M059J (cell line): ENCODE measurements at regions not wholly inside any gene's neighbourhood (a gene's known extent, or its start where the extent isn't known, plus 50 kb on each side); places are given as distances from the start of the nearest gene placed in this dataset.

Source experiments
- DNase-seq: peaks from one replicate; pipeline ENCODE4 v3.0.0-alpha.2; 2012; ENCODE audit warnings: low read depth

GRCh38 chr2:60400462-60401246, 152.8 kb downstream of the BCL11A start:
- DNase-seq = no peak

- no peak for DNase-seq
These were observed 159.0 kb downstream of the BCL11A start for GRCh38 chr2:60394463-60394862.

- DNase-seq = no peak
These were observed 161.6 kb downstream of the BCL11A start for GRCh38 chr2:60391649-60392375.

GRCh38 chr2:60391230-60391629, 162.2 kb downstream of the BCL11A start:
- no peak for DNase-seq

- peak; percentile 2 for DNase-seq
These were observed 167.0 kb downstream of the BCL11A start for GRCh38 chr2:60386436-60386835.

- DNase-seq = peak; percentile 28
These were observed 167.8 kb downstream of the BCL11A start for GRCh38 chr2:60385648-60386047.

GRCh38 chr2:60383401-60384143, 169.9 kb downstream of the BCL11A start:
- no peak for DNase-seq

- DNase-seq = no peak
These were observed 173.0 kb downstream of the BCL11A start for GRCh38 chr2:60380411-60380810.

GRCh38 chr2:60379684-60380083, 173.8 kb downstream of the BCL11A start:
- DNase-seq = no peak

GRCh38 chr2:60379216-60379615, 174.2 kb downstream of the BCL11A start:
- DNase-seq = no peak

- no peak for DNase-seq
These were observed 175.6 kb downstream of the BCL11A start for GRCh38 chr2:60377825-60378224.

GRCh38 chr2:60376252-60376651, 177.2 kb downstream of the BCL11A start:
- DNase-seq = no peak

GRCh38 chr2:60371681-60372080, 181.8 kb downstream of the BCL11A start:
- DNase-seq = no peak

GRCh38 chr2:60371219-60371618, 182.2 kb downstream of the BCL11A start:
- DNase-seq = no peak

- DNase-seq = no peak
These were observed 182.6 kb downstream of the BCL11A start for GRCh38 chr2:60370814-60371213.

- no peak for DNase-seq
These were observed 185.0 kb downstream of the BCL11A start for GRCh38 chr2:60368456-60368855.

GRCh38 chr2:60366135-60366712, 187.2 kb downstream of the BCL11A start:
- no peak for DNase-seq

- DNase-seq = no peak
These were observed 187.9 kb downstream of the BCL11A start for GRCh38 chr2:60365556-60365955.

GRCh38 chr2:60364491-60364890, 189.0 kb downstream of the BCL11A start:
- DNase-seq = no peak

- DNase-seq = no peak
These were observed 192.0 kb downstream of the BCL11A start for GRCh38 chr2:60361498-60361897.

GRCh38 chr2:60359569-60359968, 193.9 kb downstream of the BCL11A start:
- no peak for DNase-seq

GRCh38 chr2:60358476-60358875, 195.0 kb downstream of the BCL11A start:
- no peak for DNase-seq
